KOPT-K1 (cell line): ENCODE measurements at regions not wholly inside any gene's neighbourhood (a gene's known extent, or its start where the extent isn't known, plus 50 kb on each side); places are given as distances from the start of the nearest gene placed in this dataset.

Experiments
- H3K27ac ChIP-seq: fragments of 200-600 bp; sonication (generic); 2 replicates; pipeline ENCODE4 v1.5.1; 2016; ENCODE audit warnings: antibody characterized with exemption, mild to moderate bottlenecking, low read depth, low read length; ENCODE audit not compliant: poor library complexity, severe bottlenecking
- H3K36me3 ChIP-seq: fragments of 200-600 bp; sonication (generic); 2 replicates; pipeline ENCODE4 v1.5.1; 2017; ENCODE audit warnings: antibody characterized with exemption, mild to moderate bottlenecking, low read length, moderate library complexity; ENCODE audit not compliant: insufficient read depth
- H3K9me3 ChIP-seq: fragments of 200-600 bp; sonication (generic); 2 replicates; pipeline ENCODE4 v1.5.1; 2017; ENCODE audit warnings: antibody characterized with exemption, low read length, mild to moderate bottlenecking; ENCODE audit not compliant: insufficient read depth, poor library complexity, severe bottlenecking

DNA sequence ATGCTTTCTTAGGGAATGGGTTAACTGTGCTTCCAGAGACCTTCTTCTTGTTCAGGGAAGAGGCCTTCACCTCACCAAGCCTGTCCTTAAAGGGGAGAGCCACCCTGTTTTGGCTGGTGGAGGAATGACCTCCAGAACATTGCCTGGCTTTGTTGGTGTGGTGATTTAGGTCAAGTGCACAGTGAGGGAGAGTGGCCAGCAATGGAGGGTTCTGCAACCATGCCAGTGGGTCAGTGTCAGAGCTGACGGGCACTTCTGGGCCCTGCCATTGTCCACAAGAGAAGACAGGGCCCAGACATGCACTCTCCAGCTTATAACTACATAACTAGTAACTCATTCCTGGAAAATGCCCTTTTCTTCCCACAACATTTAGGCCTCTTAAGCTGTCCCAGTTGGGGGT, 238.5 kb upstream of the AKR1E2 start:
- no peaks in the 10 kb centered on the region for H3K36me3 ChIP-seq
- no peaks in the 10 kb centered on the region for H3K9me3 ChIP-seq
- H3K27ac ChIP-seq, result no peak overlapping the region

DNA sequence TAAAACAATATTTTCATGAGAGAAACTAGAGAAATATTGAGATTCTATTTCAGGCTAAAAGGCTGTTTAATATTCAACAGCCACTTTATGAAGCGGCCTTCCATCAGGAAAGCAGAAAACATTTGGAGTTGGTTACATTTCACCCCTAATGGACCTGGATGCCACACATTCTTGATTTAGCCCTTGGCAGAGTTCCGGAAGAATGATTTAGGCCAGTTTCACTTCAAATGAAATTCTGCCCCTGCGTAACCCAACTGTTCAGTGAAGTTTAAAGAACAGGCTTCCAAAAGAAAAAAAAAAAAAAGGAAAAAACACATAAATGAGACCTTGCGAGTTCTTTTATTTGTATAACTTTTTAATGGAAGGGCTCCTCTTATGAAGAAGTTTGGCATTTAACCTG, 239.2 kb upstream of the AKR1E2 start:
- Histone ChIP-seq H3K27ac (no peak overlapping the region), H3K36me3 (no peaks in the 10 kb centered on the region), H3K9me3 (no peaks in the 10 kb centered on the region)

DNA sequence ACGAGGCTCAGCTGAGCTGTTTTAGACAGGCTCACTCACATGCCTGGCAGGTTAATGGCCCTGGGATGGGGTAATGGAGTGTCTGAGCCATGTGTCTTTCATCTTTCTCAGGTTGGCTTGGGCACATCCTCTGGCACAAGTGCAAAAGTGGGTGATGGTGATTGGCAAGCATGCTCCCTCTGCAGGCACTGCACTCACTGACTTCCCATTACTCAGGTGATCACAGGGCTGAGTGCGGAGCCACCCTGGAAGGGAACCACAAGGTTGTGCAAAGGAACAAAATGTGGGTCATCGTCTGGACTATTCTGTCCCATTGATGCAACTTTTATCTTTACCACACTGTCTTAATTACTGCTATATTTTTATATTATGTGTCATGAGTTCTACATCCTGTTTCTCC, 244.1 kb upstream of the AKR1E2 start:
- no peak overlapping the region for H3K27ac ChIP-seq
- H3K9me3 ChIP-seq, result no peaks in the 10 kb centered on the region
- H3K36me3 ChIP-seq, result no peaks in the 10 kb centered on the region

DNA sequence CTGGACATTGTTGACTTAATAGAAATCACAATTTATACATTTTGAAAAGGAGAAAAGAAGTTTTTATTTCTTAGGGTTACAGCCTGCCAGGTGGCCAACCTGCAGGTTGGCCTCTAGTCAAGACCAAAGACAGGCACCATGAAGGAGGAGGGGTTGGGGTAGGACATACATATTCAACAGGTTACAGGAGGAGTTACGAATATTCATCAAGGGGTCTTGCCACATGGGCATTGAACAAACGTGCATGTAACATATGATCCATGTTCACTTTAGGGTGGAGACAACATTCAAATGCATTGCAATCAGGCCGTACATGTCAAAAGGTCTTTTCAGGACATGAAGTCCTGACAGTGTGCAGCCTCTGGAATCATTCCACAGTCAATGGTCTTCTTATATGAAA, 246.2 kb upstream of the AKR1E2 start:
- Histone ChIP-seq H3K36me3 (no peaks in the 10 kb centered on the region), H3K9me3 (no peaks in the 10 kb centered on the region), H3K27ac (no peak overlapping the region)

DNA sequence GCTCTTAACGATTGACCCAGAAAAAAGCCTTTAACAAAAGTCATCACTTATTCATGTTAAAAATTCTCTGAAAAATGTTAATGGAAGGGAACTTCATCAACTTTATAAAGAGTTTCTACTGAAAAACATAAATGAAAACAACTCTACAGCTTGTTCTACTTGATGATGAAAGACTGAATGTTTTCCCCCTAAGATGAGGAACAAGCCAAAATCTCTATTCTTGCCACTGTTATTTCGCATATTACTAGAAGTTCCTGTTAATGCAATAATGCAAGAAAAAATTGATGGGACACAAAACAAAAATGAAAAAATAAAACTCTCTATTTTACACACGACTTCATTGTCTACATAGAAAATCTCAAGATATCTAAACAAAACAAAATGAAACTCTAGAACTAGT, 249.8 kb upstream of the AKR1E2 start:
- Histone ChIP-seq H3K36me3 (no peaks in the 10 kb centered on the region), H3K27ac (no peak overlapping the region), H3K9me3 (no peaks in the 10 kb centered on the region)

DNA sequence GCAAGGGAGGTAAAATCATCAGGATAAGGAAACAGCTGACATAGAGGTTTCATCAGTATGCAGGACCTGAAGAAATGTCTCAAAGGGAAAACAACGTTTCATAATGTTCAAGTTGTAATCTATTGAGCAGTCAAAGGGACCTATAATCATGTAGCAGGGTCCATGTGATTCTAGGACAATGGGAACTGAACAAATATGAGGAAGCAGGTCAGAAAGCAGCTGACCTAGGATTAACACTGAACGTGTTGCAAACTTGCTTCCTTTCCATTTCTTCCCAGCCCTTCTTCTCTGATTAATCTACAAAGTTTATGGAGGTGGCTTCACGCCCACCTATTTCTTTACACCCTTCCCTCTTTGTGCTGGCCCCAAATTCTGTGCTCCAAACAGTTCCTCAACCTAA, 256.9 kb upstream of the AKR1E2 start:
- no peak overlapping the region for H3K27ac ChIP-seq
- no peaks in the 10 kb centered on the region for H3K9me3 ChIP-seq
- H3K36me3 ChIP-seq, result no peaks in the 10 kb centered on the region

DNA sequence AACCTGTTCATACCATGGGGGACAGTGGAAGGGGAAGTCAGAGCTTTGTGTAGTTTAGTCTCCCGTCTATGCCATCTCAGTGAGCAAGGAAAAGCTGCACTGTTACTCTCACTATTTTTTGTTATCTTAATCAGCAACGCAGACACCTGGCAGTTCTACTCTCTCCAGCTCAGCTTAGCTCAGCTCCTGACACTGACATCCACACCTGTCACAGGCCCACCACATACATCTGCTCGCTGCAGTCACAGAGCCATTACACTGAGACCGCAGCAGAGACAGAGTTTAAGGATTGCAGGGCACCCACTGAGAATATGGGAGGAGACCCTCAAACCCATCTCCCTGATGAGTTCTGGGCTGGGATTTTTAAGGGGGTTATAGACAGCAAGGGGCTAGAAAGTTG, 257.3 kb upstream of the AKR1E2 start:
- no peaks in the 10 kb centered on the region for H3K9me3 ChIP-seq
- H3K36me3 ChIP-seq, result no peaks in the 10 kb centered on the region
- H3K27ac ChIP-seq, result no peak overlapping the region

DNA sequence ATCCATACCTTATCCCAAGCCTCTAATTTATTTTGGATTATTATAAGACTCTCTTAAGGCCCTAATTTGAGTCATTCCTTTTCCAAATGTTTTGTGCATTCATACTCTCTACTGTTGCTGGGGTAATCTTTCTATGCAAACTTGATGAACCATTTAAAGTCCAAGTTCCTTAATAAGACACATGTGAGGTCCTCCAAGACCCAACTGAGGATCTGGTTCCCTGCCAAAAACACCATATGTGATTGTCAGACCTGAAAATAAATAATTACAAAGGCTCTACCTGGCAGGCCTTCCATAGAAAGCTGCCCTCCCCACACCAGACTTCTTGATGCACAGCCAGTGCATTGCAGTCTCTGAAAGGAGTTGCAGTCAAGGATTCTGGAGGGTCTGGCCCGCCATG, 257.9 kb upstream of the AKR1E2 start:
- H3K9me3 ChIP-seq, result no peaks in the 10 kb centered on the region
- no peaks in the 10 kb centered on the region for H3K36me3 ChIP-seq
- H3K27ac ChIP-seq, result no peak overlapping the region

DNA sequence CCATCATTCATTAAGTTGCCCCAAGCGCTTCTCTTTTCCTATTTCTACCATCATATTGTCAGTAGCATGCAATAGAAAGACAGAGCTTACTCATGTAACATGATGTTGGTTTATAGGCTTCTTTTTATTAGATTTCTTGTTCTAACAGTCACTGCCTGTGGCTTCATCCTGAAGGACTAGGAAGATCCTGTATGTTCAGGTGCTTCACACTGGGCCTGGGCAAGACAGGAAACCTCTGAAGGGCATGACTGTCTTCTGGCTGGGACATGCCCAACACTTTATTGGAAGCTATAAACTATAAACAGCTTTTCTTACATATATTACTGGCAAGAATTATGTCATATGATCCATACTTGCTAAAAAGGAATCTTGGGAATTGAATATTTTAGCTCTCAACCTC, 258.4 kb upstream of the AKR1E2 start:
- no peaks in the 10 kb centered on the region for H3K9me3 ChIP-seq
- no peak overlapping the region for H3K27ac ChIP-seq
- no peaks in the 10 kb centered on the region for H3K36me3 ChIP-seq

DNA sequence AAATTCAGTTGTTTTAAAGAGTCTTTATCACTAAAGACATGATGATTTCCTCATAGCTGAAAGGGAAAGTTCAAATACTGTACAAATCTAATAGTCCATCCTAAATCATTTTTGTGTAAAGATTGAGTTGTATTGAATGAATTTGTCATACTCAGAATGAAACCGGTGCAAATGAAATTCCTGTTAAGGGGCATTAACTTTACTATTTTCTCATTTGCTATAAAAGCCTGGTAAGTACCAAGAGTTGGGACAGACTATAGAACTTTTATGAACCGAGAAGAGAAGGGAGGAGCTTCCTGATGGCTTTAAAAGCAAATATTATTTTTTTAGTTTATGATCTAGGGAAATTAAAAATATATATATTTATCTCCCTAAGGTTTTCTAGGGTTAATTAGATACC, 260.0 kb upstream of the AKR1E2 start:
- no peaks in the 10 kb centered on the region for H3K36me3 ChIP-seq
- no peak overlapping the region for H3K27ac ChIP-seq
- H3K9me3 ChIP-seq, result no peaks in the 10 kb centered on the region

DNA sequence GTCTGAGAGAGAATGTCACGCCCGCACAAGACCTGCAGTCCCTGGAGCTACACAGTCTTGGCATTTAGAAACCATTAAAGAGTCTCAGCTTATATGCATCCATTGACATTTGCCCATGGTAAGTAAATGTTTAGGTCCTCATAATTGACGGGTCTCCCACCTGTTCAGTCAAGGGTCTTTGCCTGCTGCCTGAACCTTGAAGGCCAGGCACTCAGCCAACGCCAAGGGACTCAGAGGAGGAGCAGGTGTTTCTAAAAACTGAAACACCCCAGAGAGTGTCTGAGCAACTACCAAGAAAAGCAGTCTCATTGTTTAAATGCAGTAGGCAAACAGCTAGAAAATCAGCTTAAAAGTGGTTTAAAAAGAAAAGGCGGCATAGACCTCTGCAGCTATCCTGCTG, 264.7 kb upstream of the AKR1E2 start:
- Histone ChIP-seq H3K36me3 (no peaks in the 10 kb centered on the region), H3K27ac (no peak overlapping the region), H3K9me3 (no peaks in the 10 kb centered on the region)

DNA sequence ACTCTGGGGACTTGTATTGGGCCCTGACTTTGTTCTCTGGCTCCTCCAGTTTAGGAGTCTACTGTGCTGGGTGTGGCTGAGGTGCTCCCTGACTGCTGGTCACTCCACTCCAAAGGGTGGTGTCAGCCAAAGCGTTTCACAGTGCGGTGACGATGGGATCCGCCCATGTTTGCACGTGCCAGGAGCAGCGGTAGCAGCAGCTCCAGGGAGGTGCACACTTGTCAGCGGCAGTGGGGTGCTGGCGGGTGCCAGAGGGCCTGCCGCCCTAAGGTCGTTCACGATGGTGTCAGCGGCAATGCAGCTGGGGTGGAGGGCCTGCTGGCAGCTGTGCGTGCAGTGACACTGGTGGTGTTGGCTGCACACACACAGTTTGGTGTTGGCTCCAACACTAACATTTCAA, 268.5 kb upstream of the AKR1E2 start:
- H3K36me3 ChIP-seq, result no peaks in the 10 kb centered on the region
- no peaks in the 10 kb centered on the region for H3K9me3 ChIP-seq
- H3K27ac ChIP-seq, result no peak overlapping the region

DNA sequence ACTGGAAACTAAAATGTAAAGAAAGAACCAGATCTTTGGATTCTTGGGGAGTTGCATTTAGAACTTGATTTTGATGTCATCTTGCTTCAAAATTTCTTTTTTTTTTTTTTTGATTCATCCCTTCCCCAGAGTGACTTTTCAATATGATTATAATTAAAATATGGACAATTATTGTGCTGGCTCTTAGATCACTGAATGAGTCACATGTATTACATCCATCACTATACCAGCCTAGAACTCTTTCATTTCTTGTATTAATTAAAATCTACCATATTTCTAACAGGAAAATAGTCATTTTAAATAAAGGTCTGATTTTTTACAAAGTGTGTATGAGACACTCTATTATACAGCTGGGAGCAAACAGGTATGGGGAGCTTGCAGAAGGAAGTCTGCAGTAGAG, 269.5 kb upstream of the AKR1E2 start:
- no peak overlapping the region for H3K27ac ChIP-seq
- no peaks in the 10 kb centered on the region for H3K9me3 ChIP-seq
- no peaks in the 10 kb centered on the region for H3K36me3 ChIP-seq

DNA sequence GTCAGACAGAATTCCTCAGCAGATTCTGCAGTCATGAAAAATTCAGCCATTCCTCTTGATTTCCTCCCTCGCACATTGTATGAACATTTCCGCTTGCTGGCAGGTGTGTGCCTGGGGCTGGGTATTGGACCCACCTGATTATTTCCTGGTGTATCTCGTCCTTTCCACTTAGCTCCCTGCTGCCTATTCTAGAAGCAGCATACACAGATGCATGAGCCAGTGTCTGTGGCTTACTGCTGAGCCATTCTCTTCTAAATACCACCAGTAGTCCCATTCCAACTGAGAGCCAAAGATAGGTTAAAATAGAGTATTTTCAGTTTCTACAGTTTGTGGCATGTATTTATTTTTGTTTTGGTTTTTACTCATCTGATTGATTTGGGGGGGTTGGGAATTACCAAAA, 270.1 kb upstream of the AKR1E2 start:
- Histone ChIP-seq H3K36me3 (no peaks in the 10 kb centered on the region), H3K9me3 (no peaks in the 10 kb centered on the region), H3K27ac (no peak overlapping the region)

DNA sequence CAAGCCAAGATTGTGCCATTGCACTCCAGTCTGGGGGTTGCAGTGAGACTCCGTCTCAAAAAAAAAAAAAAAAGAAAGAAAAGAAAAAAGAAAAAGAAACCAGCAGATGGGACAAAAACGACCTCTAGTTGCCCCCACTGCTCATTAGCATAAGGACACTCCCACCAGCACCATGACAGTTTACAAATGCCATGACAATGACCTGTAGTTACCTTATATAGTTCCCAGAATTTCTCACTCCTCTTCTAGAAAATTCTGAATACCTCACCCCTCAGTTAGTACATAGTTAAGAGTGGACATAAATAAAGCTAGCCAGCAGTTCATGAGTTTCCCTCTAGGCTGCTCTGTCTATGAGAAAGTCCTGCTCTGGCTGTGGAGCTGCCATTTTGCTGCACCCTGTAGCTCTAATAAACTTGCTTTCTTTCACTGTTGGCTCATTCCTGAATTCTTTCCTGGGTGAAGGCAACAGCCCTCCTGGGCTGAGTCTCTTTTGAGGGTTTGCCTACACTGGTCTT, 276.8 kb upstream of the AKR1E2 start:
- no peaks in the 10 kb centered on the region for H3K9me3 ChIP-seq
- no peak overlapping the region for H3K27ac ChIP-seq
- no peaks in the 10 kb centered on the region for H3K36me3 ChIP-seq

DNA sequence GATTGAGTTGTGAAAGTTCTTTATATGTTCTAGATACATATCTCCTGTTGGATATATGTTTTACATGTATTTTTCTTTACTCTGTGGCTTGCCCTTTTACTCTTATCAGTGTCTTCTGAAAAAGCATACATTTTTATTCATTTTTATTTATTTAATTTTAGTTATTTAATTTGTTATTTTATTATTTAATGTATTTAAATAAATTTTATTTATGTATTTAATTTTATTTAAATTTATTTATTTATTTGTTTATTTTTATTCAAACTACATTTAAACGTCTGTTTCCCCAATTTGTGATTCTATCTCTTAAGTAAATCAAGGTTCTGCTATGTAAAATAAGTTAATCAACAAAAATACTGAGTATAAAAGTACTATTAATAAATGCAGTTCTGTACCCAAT, 279.1 kb upstream of the AKR1E2 start:
- Histone ChIP-seq H3K36me3 (no peaks in the 10 kb centered on the region), H3K9me3 (no peaks in the 10 kb centered on the region), H3K27ac (no peak overlapping the region)

DNA sequence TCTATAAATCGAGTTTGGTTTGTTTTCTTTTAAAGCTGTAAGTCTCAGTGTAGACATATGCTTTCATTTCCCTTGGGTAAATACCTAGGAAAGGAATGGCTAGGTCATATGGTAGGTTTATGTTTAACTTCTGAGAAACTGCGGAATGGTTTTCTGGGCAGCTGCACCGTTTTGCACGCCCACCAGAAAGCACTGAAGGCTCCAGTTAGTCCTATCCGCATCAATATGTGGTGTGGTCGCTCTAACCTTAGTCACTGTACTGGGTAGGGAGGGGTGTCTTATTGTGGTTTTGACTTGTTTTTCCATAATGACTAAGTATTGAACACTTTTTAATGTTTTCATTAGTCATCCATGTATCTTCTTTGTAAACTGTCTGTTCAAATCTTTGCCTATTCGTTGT, 279.5 kb upstream of the AKR1E2 start:
- no peak overlapping the region for H3K27ac ChIP-seq
- no peaks in the 10 kb centered on the region for H3K9me3 ChIP-seq
- H3K36me3 ChIP-seq, result no peaks in the 10 kb centered on the region
